ENCODE measurements at regions not wholly inside any gene's neighbourhood (a gene's known extent, or its start where the extent isn't known, plus 50 kb on each side); places are given as distances from the start of the nearest gene placed in this dataset.

GRCh38 chr15:47496343-47497185 lies 220.7 kb upstream of the SEMA6D start:
- no peaks in the 10 kb centered on the region for H3K27me3 ChIP-seq
- H3K9me3 ChIP-seq (ENCODE audit: low read depth), result no peaks in the 10 kb centered on the region
- H3K4me3 ChIP-seq, result no peak overlapping the region
- TF ChIP-seq, protein P1, sequence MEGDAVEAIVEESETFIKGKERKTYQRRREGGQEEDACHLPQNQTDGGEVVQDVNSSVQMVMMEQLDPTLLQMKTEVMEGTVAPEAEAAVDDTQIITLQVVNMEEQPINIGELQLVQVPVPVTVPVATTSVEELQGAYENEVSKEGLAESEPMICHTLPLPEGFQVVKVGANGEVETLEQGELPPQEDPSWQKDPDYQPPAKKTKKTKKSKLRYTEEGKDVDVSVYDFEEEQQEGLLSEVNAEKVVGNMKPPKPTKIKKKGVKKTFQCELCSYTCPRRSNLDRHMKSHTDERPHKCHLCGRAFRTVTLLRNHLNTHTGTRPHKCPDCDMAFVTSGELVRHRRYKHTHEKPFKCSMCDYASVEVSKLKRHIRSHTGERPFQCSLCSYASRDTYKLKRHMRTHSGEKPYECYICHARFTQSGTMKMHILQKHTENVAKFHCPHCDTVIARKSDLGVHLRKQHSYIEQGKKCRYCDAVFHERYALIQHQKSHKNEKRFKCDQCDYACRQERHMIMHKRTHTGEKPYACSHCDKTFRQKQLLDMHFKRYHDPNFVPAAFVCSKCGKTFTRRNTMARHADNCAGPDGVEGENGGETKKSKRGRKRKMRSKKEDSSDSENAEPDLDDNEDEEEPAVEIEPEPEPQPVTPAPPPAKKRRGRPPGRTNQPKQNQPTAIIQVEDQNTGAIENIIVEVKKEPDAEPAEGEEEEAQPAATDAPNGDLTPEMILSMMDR (IDR thresholded peaks at IDR 0.05; ENCODE audit: low read depth, low read length), result peak; percentile 8
- H3K4me1 ChIP-seq (ENCODE audit: low read depth), result peaks cover 23% of the 10 kb centered on the region
- DNase-seq (ENCODE audit: low read depth in 1 of 2, low spot score in 1 of 2), result no peak
- H3K27ac ChIP-seq, result no peak overlapping the region
- no peaks in the 10 kb centered on the region for H3K36me3 ChIP-seq

GRCh38 chr15:47500842-47501241 lies 216.5 kb upstream of the SEMA6D start:
- TF ChIP-seq, protein P1 (IDR thresholded peaks at IDR 0.05; ENCODE audit: low read depth, low read length), result peak; percentile 8
- no peak overlapping the region for H3K27ac ChIP-seq
- H3K27me3 ChIP-seq, result no peaks in the 10 kb centered on the region
- peaks cover 37% of the 10 kb centered on the region for H3K4me1 ChIP-seq (ENCODE audit: low read depth)
- H3K9me3 ChIP-seq (ENCODE audit: low read depth), result no peaks in the 10 kb centered on the region
- no peak for DNase-seq (ENCODE audit: low read depth in 1 of 2, low spot score in 1 of 2)
- no peak overlapping the region for H3K4me3 ChIP-seq
- H3K36me3 ChIP-seq, result no peaks in the 10 kb centered on the region

GRCh38 chr15:47502041-47502440 lies 215.3 kb upstream of the SEMA6D start:
- Histone ChIP-seq H3K27ac (no peak overlapping the region), H3K9me3 (ENCODE audit: low read depth) (no peaks in the 10 kb centered on the region), H3K4me1 (ENCODE audit: low read depth) (peaks cover 47% of the 10 kb centered on the region), H3K27me3 (no peaks in the 10 kb centered on the region), H3K4me3 (no peak overlapping the region), H3K36me3 (no peaks in the 10 kb centered on the region)
- TF ChIP-seq, protein P1 (IDR thresholded peaks at IDR 0.05; ENCODE audit: low read depth, low read length), result no peak
- DNase-seq (ENCODE audit: low read depth in 1 of 2, low spot score in 1 of 2), result no peak

DNA sequence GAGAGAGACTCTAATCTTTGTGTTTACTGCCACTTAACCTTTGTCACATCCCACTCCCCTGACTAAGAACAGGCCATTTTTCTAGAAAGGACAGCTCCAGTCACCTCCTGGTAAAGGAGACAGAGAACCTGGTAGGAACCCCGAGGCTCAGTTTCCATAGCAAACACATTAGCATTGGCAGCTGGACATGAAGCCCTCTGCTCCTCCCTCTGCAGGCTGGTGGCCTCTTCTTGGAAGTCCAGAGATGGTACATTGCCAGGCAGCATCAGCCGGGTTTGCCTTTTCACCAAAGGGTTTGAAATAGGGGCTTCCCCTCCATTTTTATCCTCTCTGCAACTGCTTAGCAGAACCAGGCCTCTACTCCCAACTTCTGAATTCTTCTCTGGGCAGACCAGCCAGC lies 213.4 kb upstream of the SEMA6D start:
- Histone ChIP-seq H3K9me3 (ENCODE audit: low read depth) (no peaks in the 10 kb centered on the region), H3K27ac (no peak overlapping the region), H3K27me3 (no peaks in the 10 kb centered on the region), H3K36me3 (no peaks in the 10 kb centered on the region), H3K4me3 (no peak overlapping the region), H3K4me1 (ENCODE audit: low read depth) (peaks cover 58% of the 10 kb centered on the region)
- no peak for DNase-seq (ENCODE audit: low read depth in 1 of 2, low spot score in 1 of 2)
- TF ChIP-seq, protein P1 (IDR thresholded peaks at IDR 0.05; ENCODE audit: low read depth, low read length), result no peak

DNA sequence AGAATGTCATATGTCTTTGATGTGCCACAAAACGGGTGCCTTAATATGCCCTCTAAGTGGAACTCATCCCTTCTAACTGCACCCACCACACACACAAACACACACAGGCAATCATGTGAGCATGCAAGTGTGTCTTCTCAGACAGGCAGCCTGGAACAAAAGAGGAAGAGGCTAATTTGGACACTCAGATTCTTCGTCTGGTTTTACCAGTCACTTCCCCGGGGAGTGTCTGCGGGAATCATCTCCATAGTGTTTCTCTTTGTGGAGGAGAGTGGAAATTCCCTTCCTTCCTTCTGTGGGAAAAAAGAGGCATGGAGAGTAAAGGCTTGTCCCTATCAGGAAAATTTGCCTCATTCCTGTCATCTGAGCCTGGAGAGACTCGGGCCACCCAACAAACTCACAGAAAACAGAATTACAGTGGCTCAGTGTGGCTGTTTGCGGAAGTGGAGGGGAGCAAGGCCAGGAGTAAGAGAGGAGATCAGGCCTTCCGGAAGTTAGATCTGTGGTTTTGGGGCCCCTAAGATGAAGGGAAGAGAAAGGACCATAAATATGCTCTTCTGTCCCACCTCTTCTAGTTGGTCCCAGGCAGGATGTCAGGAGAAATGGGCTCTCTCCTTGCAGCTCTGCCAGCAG lies 212.6 kb upstream of the SEMA6D start:
- no peaks in the 10 kb centered on the region for H3K9me3 ChIP-seq (ENCODE audit: low read depth)
- no peak overlapping the region for H3K27ac ChIP-seq
- DNase-seq (ENCODE audit: low read depth in 1 of 2, low spot score in 1 of 2), result no peak
- peaks cover 57% of the 10 kb centered on the region for H3K4me1 ChIP-seq (ENCODE audit: low read depth)
- H3K36me3 ChIP-seq, result no peaks in the 10 kb centered on the region
- H3K4me3 ChIP-seq, result no peak overlapping the region
- H3K27me3 ChIP-seq, result no peaks in the 10 kb centered on the region
- TF ChIP-seq, protein P1 (IDR thresholded peaks at IDR 0.05; ENCODE audit: low read depth, low read length), result no peak
